Naive thymus-derived CD4-positive, alpha-beta T cell (primary cell): ENCODE measurements at regions not wholly inside any gene's neighbourhood (a gene's known extent, or its start where the extent isn't known, plus 50 kb on each side); places are given as distances from the start of the nearest gene placed in this dataset.

ENCODE experiments used
- ATAC-seq: fragments of 150-1000 bp; cut with Tn5 transposase; 2 replicates; pipeline ENCODE4 v1.10.0; 2021; ENCODE audit warnings: mild to moderate bottlenecking, moderate library complexity
- CTCF ChIA-PET: fragments of 350-600 bp; sonication (Branson Sonifier 250); formaldehyde crosslinking; loops from one replicate; lab custom pipeline; 2021; ENCODE audit warnings: antibody characterized with exemption; lab: Charles Lee
- POLR2A ChIA-PET: fragments of 350-600 bp; sonication (Branson Sonifier 250); formaldehyde crosslinking; loops from one replicate; lab custom pipeline; 2021; ENCODE audit warnings: antibody characterized with exemption, inconsistent platforms; lab: Charles Lee
- DNase-seq, 9 donors: peaks; one replicate each; pipeline versions ENCODE4 v3.0.0 to v3.0.0-alpha.2; 2020 to 2022; ENCODE audit warnings: mixed read lengths in 1 of 9
- H3K27ac ChIP-seq: one replicate; pipeline ENCODE4 v1.7.0; 2013; ENCODE audit warnings: mild to moderate bottlenecking, low read depth, low read length, moderate library complexity
- H3K27me3 ChIP-seq, 2 donors: one replicate each; pipeline ENCODE4 v1.7.0; 2013; ENCODE audit warnings: low read length in 2 of 2, mild to moderate bottlenecking in 2 of 2, moderate library complexity in 2 of 2; ENCODE audit not compliant: control insufficient read depth in 2 of 2, insufficient read depth in 2 of 2
- H3K36me3 ChIP-seq, 3 experiments: 1 replicate in 2 of 3; 2 replicates in 1 of 3; pipeline ENCODE4 v1.7.0; 2013; ENCODE audit warnings: low read length in 3 of 3, mild to moderate bottlenecking in 3 of 3, moderate library complexity in 1 of 3; ENCODE audit not compliant: insufficient read depth in 3 of 3, control insufficient read depth in 2 of 3
- H3K4me1 ChIP-seq, 2 donors: one replicate each; pipeline ENCODE4 v1.7.0; 2013; ENCODE audit warnings: low read length in 2 of 2, mild to moderate bottlenecking in 2 of 2, moderate library complexity in 1 of 2; ENCODE audit not compliant: control insufficient read depth in 2 of 2, insufficient read depth in 2 of 2
- H3K4me3 ChIP-seq: 2 replicates; pipeline ENCODE4 v1.7.0; 2013; ENCODE audit warnings: mild to moderate bottlenecking, low read length
- H3K9me3 ChIP-seq, 3 experiments: 1 replicate in 2 of 3; 2 replicates in 1 of 3; pipeline ENCODE4 v1.7.0; 2013; ENCODE audit warnings: low read length in 3 of 3; ENCODE audit not compliant: control insufficient read depth in 2 of 3
- H3K27ac Mint-ChIP-seq, 9 donors: one replicate each; pipeline ENCODE4 v1.8.0; 2020 to 2022; ENCODE audit warnings: mixed read lengths in 9 of 9, mild to moderate bottlenecking in 8 of 9, moderate library complexity in 5 of 9, inconsistent platforms in 2 of 9
- H3K27me3 Mint-ChIP-seq, 5 donors: one replicate each; pipeline ENCODE4 v1.8.0; 2021 to 2022; ENCODE audit warnings: mixed read lengths in 5 of 5, mild to moderate bottlenecking in 1 of 5
- H3K36me3 Mint-ChIP-seq, 5 donors: one replicate each; pipeline ENCODE4 v1.8.0; 2020 to 2022; ENCODE audit warnings: mixed read lengths in 5 of 5, mild to moderate bottlenecking in 3 of 5, inconsistent platforms in 1 of 5
- H3K4me1 Mint-ChIP-seq, 7 donors: one replicate each; pipeline ENCODE4 v1.8.0; 2020 to 2022; ENCODE audit warnings: mixed read lengths in 7 of 7, mild to moderate bottlenecking in 3 of 7, inconsistent platforms in 1 of 7
- H3K4me3 Mint-ChIP-seq, 10 donors: one replicate each; pipeline ENCODE4 v1.8.0; 2020 to 2022; ENCODE audit warnings: mild to moderate bottlenecking in 10 of 10, mixed read lengths in 10 of 10, moderate library complexity in 6 of 10, inconsistent platforms in 2 of 10
- H3K9me3 Mint-ChIP-seq, 11 donors: one replicate each; pipeline ENCODE4 v1.8.0; 2020 to 2022; ENCODE audit warnings: mixed read lengths in 11 of 11, mild to moderate bottlenecking in 4 of 11, inconsistent platforms in 1 of 11, moderate library complexity in 1 of 11
- intact Hi-C, 2 donors: fragments of 100-400 bp; cut with micrococcal nuclease; formaldehyde crosslinking; loops; one replicate each; pipeline ENCODE4 v1.15.1; 2023

DNA sequence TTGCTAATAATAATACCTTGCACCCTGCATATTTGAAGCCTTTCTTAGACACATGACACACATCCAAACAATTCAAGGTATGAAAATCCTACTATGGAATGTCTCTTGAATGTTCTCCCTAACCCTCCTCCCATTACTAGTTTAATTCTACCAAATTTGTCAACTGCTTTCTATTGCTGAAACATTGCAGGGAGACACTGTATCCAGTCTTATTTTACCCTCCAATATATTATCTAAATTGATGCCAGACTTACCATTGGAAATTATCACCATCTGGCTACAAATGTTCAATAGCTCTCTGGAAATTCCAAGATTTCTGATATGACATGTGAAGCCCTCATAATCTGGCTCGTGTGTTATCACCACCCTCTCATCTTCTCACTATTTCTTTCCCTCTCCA is 1027.3 kb upstream of the CITED2 start:
- CTCF ChIA-PET = no interaction called here
- H3K9me3 ChIP-seq = no peaks in the 10 kb centered on the region
- no peak for ATAC-seq

DNA sequence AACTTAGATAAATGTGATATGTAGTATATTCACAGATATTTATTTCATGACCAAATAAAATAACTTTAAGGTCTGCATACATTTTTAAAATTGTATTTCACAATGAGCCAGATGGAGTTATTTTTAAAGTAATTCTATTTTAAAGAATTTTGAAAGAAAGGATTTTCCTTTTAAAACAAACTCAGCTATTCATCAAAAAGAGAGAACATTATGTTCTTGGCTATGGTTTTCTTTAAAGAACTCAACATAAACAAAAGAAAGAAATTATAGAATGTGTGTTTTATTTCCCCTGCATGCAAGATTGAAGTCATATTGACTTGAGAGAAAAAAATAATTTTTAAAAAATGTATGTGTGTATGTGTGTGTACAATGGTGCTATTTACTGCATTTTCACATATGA is 1023.6 kb upstream of the CITED2 start:
- DNase-seq (no peak), ATAC-seq (no peak)
- no peak overlapping the region for H3K27ac ChIP-seq
- Mint-ChIP-seq H3K4me3 (no peak overlapping the region), H3K4me1 (no peaks in the 10 kb centered on the region), H3K9me3 (peaks cover 0 to 4% (median 0%) of the 10 kb centered on the region in 11 donors), H3K27ac (no peak overlapping the region), H3K27me3 (peaks cover 0 to 5% (median 0%) of the 10 kb centered on the region in 5 donors), H3K36me3 (no peaks in the 10 kb centered on the region)
- no peaks in the 10 kb centered on the region for H3K4me1 ChIP-seq
- no peaks in the 10 kb centered on the region for H3K9me3 ChIP-seq
- CTCF ChIA-PET = no interaction called here
- intact Hi-C loops = no loop called here
- H3K27me3 ChIP-seq = no peaks in the 10 kb centered on the region
- POLR2A ChIA-PET = no interaction called here
- H3K4me3 ChIP-seq = no peak overlapping the region
- no peaks in the 10 kb centered on the region for H3K36me3 ChIP-seq

More for the DNA sequence above, 1027.3 kb upstream of the CITED2 start:
- H3K27me3 ChIP-seq = no peaks in the 10 kb centered on the region
- no peaks in the 10 kb centered on the region for H3K4me1 ChIP-seq
- Mint-ChIP-seq H3K27me3 (peaks cover 0 to 5% (median 0%) of the 10 kb centered on the region in 5 donors), H3K4me1 (no peaks in the 10 kb centered on the region), H3K27ac (no peak overlapping the region), H3K36me3 (no peaks in the 10 kb centered on the region), H3K9me3 (peaks cover 0 to 4% (median 0%) of the 10 kb centered on the region in 11 donors), H3K4me3 (no peak overlapping the region)
- H3K36me3 ChIP-seq = no peaks in the 10 kb centered on the region
- POLR2A ChIA-PET = no interaction called here
- no peak overlapping the region for H3K27ac ChIP-seq
- no peak overlapping the region for H3K4me3 ChIP-seq
- no peak for DNase-seq
- intact Hi-C loops = no loop called here

- intact Hi-C loops = no loop called here
- no peak overlapping the region for H3K4me3 Mint-ChIP-seq
- ChIA-PET CTCF (no interaction called here), POLR2A (no interaction called here)
- H3K4me1 ChIP-seq = no peaks in the 10 kb centered on the region
- no peaks in the 10 kb centered on the region for H3K4me1 Mint-ChIP-seq
- no peaks in the 10 kb centered on the region for H3K9me3 ChIP-seq
- peaks cover 0 to 8% (median 0%) of the 10 kb centered on the region in 5 donors for H3K27me3 Mint-ChIP-seq
- H3K27ac ChIP-seq = no peak overlapping the region
- no peak for DNase-seq
- H3K27me3 ChIP-seq = no peaks in the 10 kb centered on the region
- no peaks in the 10 kb centered on the region for H3K36me3 ChIP-seq
- H3K27ac Mint-ChIP-seq = no peak overlapping the region
- H3K9me3 Mint-ChIP-seq = peaks cover 0 to 4% (median 0%) of the 10 kb centered on the region in 11 donors
- H3K4me3 ChIP-seq = no peak overlapping the region
- ATAC-seq = no peak
- no peaks in the 10 kb centered on the region for H3K36me3 Mint-ChIP-seq
These were observed 1022.7 kb upstream of the CITED2 start for GRCh38 chr6:140397106-140397505.

DNA sequence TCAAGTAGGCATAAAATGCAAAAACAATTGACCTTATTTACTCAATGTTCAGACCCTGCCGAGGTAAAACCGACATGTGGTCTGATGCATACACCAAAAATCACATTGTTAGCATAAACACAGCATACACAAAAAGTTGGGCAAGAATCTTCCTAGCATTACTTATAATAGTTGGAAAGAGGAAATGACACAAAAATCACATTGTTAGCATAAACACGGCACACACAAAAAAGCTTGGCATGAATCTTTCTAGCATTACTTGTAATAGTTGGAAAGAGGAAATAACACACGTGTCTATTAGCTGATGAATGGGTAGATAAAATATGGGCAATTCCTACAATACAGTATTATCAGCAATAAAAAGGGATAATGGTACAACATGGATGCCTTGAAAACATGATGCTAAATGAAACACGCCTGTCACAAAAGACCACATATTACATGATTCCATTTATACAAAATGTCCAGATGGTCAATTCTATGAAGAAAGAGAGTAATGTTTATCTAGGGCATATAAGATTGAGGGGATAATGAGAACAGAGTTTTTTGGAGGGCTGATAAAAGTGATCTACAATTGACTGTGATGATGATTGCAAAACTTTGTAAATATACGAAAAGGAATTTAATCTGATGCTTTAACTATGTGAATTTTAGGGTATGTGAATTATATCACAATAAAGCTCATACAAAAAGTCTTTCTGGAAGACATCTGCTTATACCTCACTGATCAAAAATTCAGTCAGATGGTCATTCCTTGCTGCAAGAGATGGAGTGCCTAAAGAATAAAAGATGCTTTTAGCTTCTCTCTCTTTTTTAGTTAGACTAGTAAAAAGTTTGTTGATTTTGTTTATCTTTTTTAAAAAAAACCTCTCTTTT is 1019.5 kb upstream of the CITED2 start:
- intact Hi-C loops = no loop called here

GRCh38 chr6:140388815-140389214 is 1014.4 kb upstream of the CITED2 start:
- Histone ChIP-seq H3K36me3 (no peaks in the 10 kb centered on the region), H3K27ac (no peak overlapping the region), H3K4me1 (no peaks in the 10 kb centered on the region), H3K27me3 (no peaks in the 10 kb centered on the region), H3K9me3 (no peaks in the 10 kb centered on the region), H3K4me3 (no peak overlapping the region)
- Mint-ChIP-seq H3K4me1 (no peaks in the 10 kb centered on the region), H3K9me3 (peaks cover 0 to 13% (median 2%) of the 10 kb centered on the region in 11 donors), H3K27me3 (peaks cover 0 to 22% (median 12%) of the 10 kb centered on the region in 5 donors), H3K36me3 (no peaks in the 10 kb centered on the region), H3K27ac (no peak overlapping the region), H3K4me3 (no peak overlapping the region)
- DNase-seq (no peak), ATAC-seq (no peak)
- CTCF ChIA-PET = interaction anchor here (0.7 kb wide), 1 partner anchor 912 kb away, joined by 4 read pairs; no protein-coding TSS in a partner anchor
- intact Hi-C loops = no loop called here
- POLR2A ChIA-PET = no interaction called here

More for the DNA sequence above, 1019.5 kb upstream of the CITED2 start:
- no peaks in the 10 kb centered on the region for H3K27me3 ChIP-seq
- no peaks in the 10 kb centered on the region for H3K4me1 ChIP-seq
- no peaks in the 10 kb centered on the region for H3K36me3 Mint-ChIP-seq
- POLR2A ChIA-PET = no interaction called here
- DNase-seq = no peak
- no peaks in the 10 kb centered on the region for H3K4me1 Mint-ChIP-seq
- no peak overlapping the region for H3K4me3 Mint-ChIP-seq
- H3K27ac Mint-ChIP-seq = no peak overlapping the region
- no peaks in the 10 kb centered on the region for H3K36me3 ChIP-seq
- no peaks in the 10 kb centered on the region for H3K9me3 ChIP-seq
- H3K27ac ChIP-seq = no peak overlapping the region
- H3K27me3 Mint-ChIP-seq = peaks cover 0 to 7% (median 0%) of the 10 kb centered on the region in 5 donors
- no peak for ATAC-seq
- no peak overlapping the region for H3K4me3 ChIP-seq
- no peaks in the 10 kb centered on the region for H3K9me3 Mint-ChIP-seq
- CTCF ChIA-PET = no interaction called here

GRCh38 chr6:140388192-140388802 is 1013.8 kb upstream of the CITED2 start:
- Mint-ChIP-seq H3K27me3 (peaks cover 0 to 23% (median 13%) of the 10 kb centered on the region in 5 donors), H3K4me3 (no peak overlapping the region), H3K4me1 (no peaks in the 10 kb centered on the region), H3K36me3 (no peaks in the 10 kb centered on the region), H3K9me3 (peaks cover 0 to 14% (median 2%) of the 10 kb centered on the region in 11 donors), H3K27ac (no peak overlapping the region)
- no peaks in the 10 kb centered on the region for H3K27me3 ChIP-seq
- ATAC-seq (no peak), DNase-seq (no peak)
- ChIA-PET POLR2A (no interaction called here), CTCF (interaction anchor here (0.7 kb wide), 1 partner anchor 913 kb away, joined by 4 read pairs; no protein-coding TSS in a partner anchor)
- no peaks in the 10 kb centered on the region for H3K4me1 ChIP-seq
- no peak overlapping the region for H3K27ac ChIP-seq
- no peaks in the 10 kb centered on the region for H3K9me3 ChIP-seq
- no peak overlapping the region for H3K4me3 ChIP-seq
- no peaks in the 10 kb centered on the region for H3K36me3 ChIP-seq
- intact Hi-C loops = no loop called here
